Esophagus squamous epithelium (tissue), 5 donors: ENCODE measurements at regions not wholly inside any gene's neighbourhood (a gene's known extent, or its start where the extent isn't known, plus 50 kb on each side); places are given as distances from the start of the nearest gene placed in this dataset.

ENCODE experiments used
- DNase-seq: peaks from one replicate; lab custom pipeline; 2025; lab: John Stamatoyannopoulos, UW
- H3K27ac ChIP-seq, 4 donors: fragments of 200-600 bp; sonication (generic); one replicate each; pipeline ENCODE4 v1.5.1; 2016 to 2019; ENCODE audit warnings: mild to moderate bottlenecking in 1 of 4
- H3K27me3 ChIP-seq, 4 donors: fragments of 200-600 bp; sonication (generic); 1 replicate in 3 of 4; 2 replicates in 1 of 4; pipeline versions ENCODE4 v1.5.1 to v1.6.0; 2017 to 2021; ENCODE audit warnings: antibody characterized with exemption in 1 of 4
- H3K36me3 ChIP-seq, 3 donors: fragments of 200-600 bp; sonication (generic); one replicate each; pipeline ENCODE4 v1.5.1; 2016 to 2019
- H3K4me1 ChIP-seq, 3 donors: fragments of 200-600 bp; sonication (generic); one replicate each; pipeline ENCODE4 v1.5.1; 2017 to 2019
- H3K4me3 ChIP-seq, 4 donors: fragments of 200-600 bp; sonication (generic); 1 replicate in 3 of 4; 2 replicates in 1 of 4; pipeline ENCODE4 v1.5.1; 2016 to 2019; ENCODE audit warnings: mild to moderate bottlenecking in 2 of 4, moderate library complexity in 1 of 4
- H3K9me3 ChIP-seq, 3 donors: fragments of 200-600 bp; sonication (generic); one replicate each; pipeline ENCODE4 v1.5.1; 2016 to 2019
- POLR2A ChIP-seq, 4 donors: fragments of 450-650 bp; IDR thresholded peaks; one replicate each; pipeline ENCODE4 v1.6.1; 2017; ENCODE audit warnings: antibody characterized with exemption in 4 of 4, mild to moderate bottlenecking in 4 of 4, moderate library complexity in 3 of 4
- WGBS, 2 donors: methylation state at CpG; one replicate each; pipeline ENCODE4 v1.1.5; 2018; 5-methylcytosine and 5-hydroxymethylcytosine counted together
- intact Hi-C: fragments of 100-400 bp; cut with DNase I; formaldehyde crosslinking; loops from one replicate; pipeline ENCODE4 v1.15.0; 2022
- TF ChIP-seq, protein P1 (sequence below), 6 experiments: fragments of 450-650 bp in 4 of 6; fragments of 200-600 bp in 2 of 6; sonication (generic) in 2 of 6; IDR thresholded peaks; one replicate each; pipeline ENCODE4 v1.5.1; 2016 to 2019; ENCODE audit warnings: antibody characterized with exemption in 6 of 6, mild to moderate bottlenecking in 4 of 6, moderate library complexity in 4 of 6
- donor health status: DM: yes; HTN: yes; CAD: no.

DNA sequence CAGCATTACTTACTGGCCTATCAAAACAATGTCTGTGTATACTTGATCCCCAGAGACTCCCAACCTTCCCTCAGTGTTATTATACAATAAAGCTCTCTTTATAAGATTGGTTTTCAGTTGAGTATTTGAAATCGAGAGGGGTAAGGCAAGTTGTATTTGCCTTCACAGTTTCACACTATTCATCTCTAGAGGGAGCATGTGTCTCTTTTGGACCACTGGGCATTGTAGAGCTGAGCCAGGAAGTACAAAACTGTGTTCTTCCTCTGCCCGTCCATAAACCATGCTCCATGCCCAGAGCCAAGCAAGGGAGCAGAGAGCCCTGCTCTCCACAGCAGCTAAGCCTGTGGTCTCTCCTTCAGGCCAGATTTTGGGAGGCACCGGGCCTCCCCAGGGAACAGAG is 61.5 kb upstream of the HHIP start:
- intact Hi-C loops, result no loop called here
- H3K4me3 ChIP-seq, result no peak overlapping the region
- TF ChIP-seq, protein P1, sequence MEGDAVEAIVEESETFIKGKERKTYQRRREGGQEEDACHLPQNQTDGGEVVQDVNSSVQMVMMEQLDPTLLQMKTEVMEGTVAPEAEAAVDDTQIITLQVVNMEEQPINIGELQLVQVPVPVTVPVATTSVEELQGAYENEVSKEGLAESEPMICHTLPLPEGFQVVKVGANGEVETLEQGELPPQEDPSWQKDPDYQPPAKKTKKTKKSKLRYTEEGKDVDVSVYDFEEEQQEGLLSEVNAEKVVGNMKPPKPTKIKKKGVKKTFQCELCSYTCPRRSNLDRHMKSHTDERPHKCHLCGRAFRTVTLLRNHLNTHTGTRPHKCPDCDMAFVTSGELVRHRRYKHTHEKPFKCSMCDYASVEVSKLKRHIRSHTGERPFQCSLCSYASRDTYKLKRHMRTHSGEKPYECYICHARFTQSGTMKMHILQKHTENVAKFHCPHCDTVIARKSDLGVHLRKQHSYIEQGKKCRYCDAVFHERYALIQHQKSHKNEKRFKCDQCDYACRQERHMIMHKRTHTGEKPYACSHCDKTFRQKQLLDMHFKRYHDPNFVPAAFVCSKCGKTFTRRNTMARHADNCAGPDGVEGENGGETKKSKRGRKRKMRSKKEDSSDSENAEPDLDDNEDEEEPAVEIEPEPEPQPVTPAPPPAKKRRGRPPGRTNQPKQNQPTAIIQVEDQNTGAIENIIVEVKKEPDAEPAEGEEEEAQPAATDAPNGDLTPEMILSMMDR (IDR thresholded peaks at IDR 0.05), result no peak
- TF ChIP-seq POLR2A (IDR thresholded peaks at IDR 0.05), result no peak
- peaks cover 0 to 3% (median 0%) of the 10 kb centered on the region in 3 donors for H3K9me3 ChIP-seq
- no peak for DNase-seq
- no peaks in the 10 kb centered on the region for H3K4me1 ChIP-seq
- 66 to 94% methylated on average over 3 of the region's 3 CpGs for WGBS, 2 donors
- H3K27me3 ChIP-seq, result no peaks in the 10 kb centered on the region
- no peaks in the 10 kb centered on the region for H3K36me3 ChIP-seq
- H3K27ac ChIP-seq, result no peak overlapping the region

DNA sequence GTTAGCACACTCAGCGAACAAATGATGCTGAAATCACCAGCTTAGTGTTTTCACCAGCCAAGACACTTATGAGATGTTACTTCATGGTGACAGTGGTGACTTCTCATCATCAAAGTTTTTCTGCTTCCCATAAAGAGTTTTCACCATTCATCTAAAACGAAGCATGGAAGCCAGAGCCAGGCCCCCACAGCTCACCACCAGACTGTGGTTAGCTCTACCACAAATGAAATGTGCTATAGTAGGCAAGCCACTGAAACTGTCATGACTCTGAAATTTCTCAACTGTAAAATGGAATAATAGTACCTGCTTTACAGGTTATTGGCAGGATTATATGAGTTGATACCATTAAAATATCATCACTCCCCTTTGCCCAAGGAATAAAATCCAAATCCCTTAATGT is 56.4 kb upstream of the HHIP start:
- TF ChIP-seq POLR2A (IDR thresholded peaks at IDR 0.05), result no peak
- TF ChIP-seq, protein P1 (IDR thresholded peaks at IDR 0.05), result no peak
- no peak for DNase-seq

DNA sequence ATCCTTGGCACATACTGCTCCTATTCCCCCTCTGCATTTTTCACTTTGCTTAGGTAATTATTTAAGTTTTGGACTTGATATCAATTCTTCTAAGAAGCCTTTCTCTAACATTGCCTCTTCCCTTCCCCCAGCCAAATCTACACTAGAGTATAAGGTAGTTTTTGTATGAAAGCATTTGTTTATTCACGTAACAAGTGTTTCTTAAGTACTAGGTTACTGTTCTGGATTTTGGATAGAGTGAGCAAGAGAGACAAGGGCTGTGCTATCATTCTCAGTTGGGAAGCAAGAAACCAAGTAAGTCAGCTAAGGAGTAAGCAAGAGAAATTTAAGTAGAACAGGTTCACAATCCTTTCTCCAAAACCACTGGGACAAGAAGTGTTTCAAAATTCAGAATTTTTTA is 55.9 kb upstream of the HHIP start:
- TF ChIP-seq POLR2A (IDR thresholded peaks at IDR 0.05), result no peak
- Histone ChIP-seq H3K27me3 (no peaks in the 10 kb centered on the region), H3K4me3 (no peak overlapping the region), H3K9me3 (peaks cover 0 to 3% (median 0%) of the 10 kb centered on the region in 3 donors), H3K36me3 (no peaks in the 10 kb centered on the region), H3K27ac (no peak overlapping the region), H3K4me1 (no peaks in the 10 kb centered on the region)
- no peak for DNase-seq
- intact Hi-C loops, result no loop called here
- 82 to 83% methylated on average over 1 of the region's 1 CpG for WGBS, 2 donors

More for the DNA sequence above, 56.4 kb upstream of the HHIP start:
- Histone ChIP-seq H3K4me3 (no peak overlapping the region), H3K4me1 (no peaks in the 10 kb centered on the region), H3K27me3 (no peaks in the 10 kb centered on the region), H3K36me3 (no peaks in the 10 kb centered on the region), H3K27ac (no peak overlapping the region), H3K9me3 (peaks cover 0 to 3% (median 0%) of the 10 kb centered on the region in 3 donors)
- intact Hi-C loops, result no loop called here
- 33 to 38% methylated on average over 2 of the region's 2 CpGs for WGBS, 2 donors

DNA sequence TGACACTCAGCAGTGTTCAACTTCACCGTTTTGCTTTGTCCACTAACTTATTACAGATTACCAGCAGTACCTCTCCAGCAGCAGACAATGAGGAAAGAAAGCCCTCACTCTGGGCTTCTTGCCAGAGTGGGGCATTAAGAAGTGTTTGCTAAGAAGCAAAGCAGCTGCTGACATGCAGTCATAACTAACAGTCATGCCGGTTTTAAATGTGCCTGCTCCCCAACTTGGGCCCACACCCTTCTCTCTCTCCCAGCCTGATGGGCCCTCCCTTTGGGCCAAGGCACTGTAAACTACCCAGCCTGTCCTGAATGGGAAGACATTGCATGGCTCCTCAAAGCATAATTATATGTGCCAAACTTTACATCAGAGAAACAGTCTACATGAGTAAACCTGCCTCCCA is 54.6 kb upstream of the HHIP start:
- TF ChIP-seq, protein P1 (IDR thresholded peaks at IDR 0.05), result no peak
- TF ChIP-seq POLR2A (IDR thresholded peaks at IDR 0.05), result no peak
- H3K27ac ChIP-seq, result no peak overlapping the region
- intact Hi-C loops, result no loop called here
- no peak overlapping the region for H3K4me3 ChIP-seq
- peaks cover 0 to 3% (median 0%) of the 10 kb centered on the region in 3 donors for H3K9me3 ChIP-seq
- no peaks in the 10 kb centered on the region for H3K27me3 ChIP-seq
- H3K36me3 ChIP-seq, result no peaks in the 10 kb centered on the region
- 10 to 14% methylated on average over 2 of the region's 2 CpGs for WGBS, 2 donors
- no peaks in the 10 kb centered on the region for H3K4me1 ChIP-seq
- DNase-seq, result no peak

DNA sequence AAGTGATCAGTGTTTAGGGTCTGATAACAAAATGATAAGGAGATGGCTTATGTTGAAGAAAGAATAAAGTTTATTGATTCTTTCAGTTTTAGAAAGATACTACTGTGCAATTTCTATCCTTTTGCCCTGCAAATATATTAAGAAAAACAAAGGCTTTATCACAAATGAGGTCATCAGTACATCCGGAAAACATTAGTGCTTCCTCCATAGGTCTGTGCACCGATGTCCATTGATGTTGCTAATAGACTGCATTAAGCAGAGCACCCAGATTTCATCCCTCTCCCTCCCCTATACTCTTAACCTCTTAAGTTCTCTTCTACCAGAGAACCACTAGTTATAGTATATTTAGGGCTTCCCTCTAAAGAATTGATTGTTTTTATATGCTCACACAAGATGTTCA is 53.7 kb upstream of the HHIP start:
- TF ChIP-seq POLR2A (IDR thresholded peaks at IDR 0.05), result no peak
- TF ChIP-seq, protein P1 (IDR thresholded peaks at IDR 0.05), result no peak
- Histone ChIP-seq H3K27me3 (no peaks in the 10 kb centered on the region), H3K27ac (no peak overlapping the region), H3K4me3 (no peak overlapping the region), H3K4me1 (no peaks in the 10 kb centered on the region), H3K9me3 (peaks cover 0 to 3% (median 0%) of the 10 kb centered on the region in 3 donors), H3K36me3 (no peaks in the 10 kb centered on the region)
- WGBS, 2 donors, result 63 to 69% methylated on average over 2 of the region's 2 CpGs
- intact Hi-C loops, result no loop called here
- no peak for DNase-seq

DNA sequence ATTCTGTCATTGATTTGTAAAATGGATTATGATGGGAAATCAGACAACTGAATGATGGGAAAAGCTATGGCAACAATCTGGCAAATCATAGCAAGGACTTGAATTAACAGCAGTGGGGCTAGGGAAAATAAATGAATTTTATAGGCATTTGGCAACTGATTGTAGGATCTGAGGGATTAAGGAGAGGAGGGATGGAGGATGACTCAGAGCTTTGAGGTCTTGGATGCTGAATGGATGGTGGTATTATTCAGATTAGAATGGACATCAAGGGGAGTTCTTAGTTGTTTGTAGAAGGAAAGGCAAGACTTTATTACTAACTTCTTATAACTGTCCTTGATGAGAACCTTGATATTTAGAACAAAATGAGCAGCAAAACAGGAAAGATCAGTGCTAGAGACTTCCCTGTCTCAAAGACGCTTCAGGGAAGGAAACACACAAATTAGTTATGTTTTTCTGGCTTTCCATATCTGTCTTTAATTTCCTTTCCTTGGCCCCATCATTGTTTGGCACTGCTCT is 51.4 kb upstream of the HHIP start:
- Histone ChIP-seq H3K27ac (no peak overlapping the region), H3K4me1 (no peaks in the 10 kb centered on the region), H3K9me3 (no peaks in the 10 kb centered on the region), H3K27me3 (no peaks in the 10 kb centered on the region), H3K36me3 (no peaks in the 10 kb centered on the region), H3K4me3 (no peak overlapping the region)
- DNase-seq, result no peak
- intact Hi-C loops, result no loop called here
- 69 to 83% methylated on average over 1 of the region's 1 CpG for WGBS, 2 donors
- TF ChIP-seq POLR2A (IDR thresholded peaks at IDR 0.05), result no peak
- TF ChIP-seq, protein P1 (IDR thresholded peaks at IDR 0.05), result no peak
